ENCODE measurements at regions not wholly inside any gene's neighbourhood (a gene's known extent, or its start where the extent isn't known, plus 50 kb on each side); places are given as distances from the start of the nearest gene placed in this dataset.

DNA sequence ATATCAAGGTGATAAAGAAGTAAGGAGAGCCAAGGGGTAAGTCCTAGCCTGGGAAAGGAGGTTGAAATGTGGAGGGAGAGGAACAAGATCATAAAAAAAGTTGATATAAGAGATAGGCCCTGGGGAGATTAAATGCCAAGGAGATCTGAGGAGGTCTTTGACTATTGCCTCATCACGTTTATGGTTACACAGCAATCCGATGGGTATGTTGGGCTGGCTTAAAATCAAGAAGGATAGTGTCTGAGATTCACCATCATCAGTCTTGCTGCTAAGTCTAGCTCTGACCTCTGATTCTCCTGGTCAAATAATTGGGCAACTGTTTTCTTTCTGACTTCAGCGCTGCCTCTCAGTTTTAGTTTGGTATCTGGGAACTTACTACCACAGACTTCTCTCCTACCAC, 416.3 kb downstream of the GPATCH2 start:
- DNase-seq (ENCODE audit: low read depth in 2 of 2), result no peak

DNA sequence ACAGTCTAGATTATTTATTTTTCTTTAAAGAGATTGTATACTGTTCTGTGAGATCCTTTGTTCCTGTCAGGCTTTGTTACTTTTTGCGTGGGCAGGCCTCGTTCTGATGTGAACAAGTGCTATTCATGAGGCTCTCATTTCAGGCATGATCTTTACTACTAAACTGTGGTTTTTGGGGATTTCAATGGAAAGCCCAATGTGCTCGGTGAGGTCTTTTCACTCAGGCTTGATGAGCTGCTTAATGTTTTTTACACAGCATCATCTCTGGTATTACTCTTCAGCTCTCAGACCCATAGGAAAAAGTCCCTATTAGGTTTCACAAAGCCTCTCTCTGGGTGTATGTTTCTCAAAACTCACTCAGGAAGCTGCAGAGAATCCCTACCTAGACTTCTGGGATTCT, 419.4 kb downstream of the GPATCH2 start:
- DNase-seq (ENCODE audit: low read depth in 2 of 2), result no peak

DNA sequence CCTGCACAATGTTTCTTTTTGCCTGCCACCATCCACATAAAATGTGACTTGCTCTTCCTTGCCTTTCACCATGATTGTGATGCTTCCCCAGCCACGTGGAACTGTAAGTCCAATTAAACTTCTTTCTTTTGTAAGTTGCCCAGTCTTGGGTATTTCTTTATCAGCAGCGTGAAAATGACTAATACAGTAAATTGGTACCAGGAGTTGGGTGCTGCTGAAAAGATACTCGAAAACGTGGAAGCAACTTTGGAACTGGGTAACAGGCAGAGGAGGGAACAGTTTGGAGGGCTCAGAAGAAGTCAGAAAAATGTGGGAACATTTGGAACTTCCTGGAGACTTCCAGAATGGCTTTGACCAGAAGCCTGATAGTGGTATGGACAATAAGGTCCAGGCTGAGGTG, 425.3 kb downstream of the GPATCH2 start:
- no peak for DNase-seq (ENCODE audit: low read depth in 2 of 2)

DNA sequence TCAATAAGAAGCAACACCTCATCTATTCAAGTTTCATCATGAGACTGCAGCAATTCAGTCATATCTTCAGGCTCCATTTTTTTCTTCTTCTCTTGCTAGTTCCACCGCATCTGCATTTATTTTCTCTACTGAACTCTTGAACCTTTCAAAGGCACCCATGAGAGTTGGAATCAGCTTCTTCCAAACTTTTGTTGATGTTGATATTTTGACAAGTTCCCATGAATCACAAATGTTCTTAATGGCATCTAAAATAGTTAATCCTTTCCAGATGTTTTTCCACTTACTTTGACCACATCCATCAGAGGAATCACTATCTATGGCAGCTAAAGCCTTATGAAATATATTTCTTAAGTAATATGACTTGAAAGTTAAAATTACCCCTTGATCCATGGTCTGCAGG, 434.3 kb downstream of the GPATCH2 start:
- no peak for DNase-seq (ENCODE audit: low read depth in 2 of 2)

DNA sequence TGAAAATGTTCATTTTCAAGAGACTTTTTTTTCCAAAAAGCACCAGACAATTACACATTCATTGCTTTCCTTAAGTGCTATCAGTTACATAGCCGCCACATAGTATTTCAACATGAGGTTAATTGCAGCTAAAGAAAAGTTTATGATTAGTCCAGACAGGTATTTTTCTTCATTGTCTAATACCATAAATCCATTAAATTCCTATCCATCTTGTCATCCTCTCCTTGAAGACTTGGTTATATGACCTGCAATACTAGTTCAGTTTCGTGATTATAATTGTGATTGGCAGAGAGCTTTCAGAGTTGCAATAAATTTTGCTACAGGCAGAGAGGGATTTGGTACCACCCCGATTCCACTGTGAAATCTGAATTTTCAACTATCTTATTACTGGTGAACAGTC, 437.7 kb downstream of the GPATCH2 start:
- DNase-seq (ENCODE audit: low read depth in 2 of 2), result no peak

DNA sequence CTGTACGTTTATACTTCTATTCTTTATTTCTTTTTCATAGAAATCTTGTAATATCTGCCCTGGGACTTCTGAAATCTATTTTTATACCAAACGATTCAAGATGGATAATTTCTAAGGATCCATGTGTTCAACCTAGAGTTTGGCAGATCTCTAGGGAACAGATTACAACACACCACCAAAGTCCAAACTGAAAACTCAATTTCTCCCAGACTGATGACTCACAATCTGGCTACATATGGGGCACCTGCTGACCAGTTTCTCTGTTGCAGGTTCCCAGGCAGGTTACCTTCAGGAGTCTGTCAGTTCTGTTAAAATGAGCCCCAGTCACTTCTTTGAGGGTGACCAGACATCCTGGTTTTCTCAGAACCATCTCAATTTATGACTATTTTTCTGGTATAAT, 439.4 kb downstream of the GPATCH2 start:
- DNase-seq (ENCODE audit: low read depth in 2 of 2), result no peak

DNA sequence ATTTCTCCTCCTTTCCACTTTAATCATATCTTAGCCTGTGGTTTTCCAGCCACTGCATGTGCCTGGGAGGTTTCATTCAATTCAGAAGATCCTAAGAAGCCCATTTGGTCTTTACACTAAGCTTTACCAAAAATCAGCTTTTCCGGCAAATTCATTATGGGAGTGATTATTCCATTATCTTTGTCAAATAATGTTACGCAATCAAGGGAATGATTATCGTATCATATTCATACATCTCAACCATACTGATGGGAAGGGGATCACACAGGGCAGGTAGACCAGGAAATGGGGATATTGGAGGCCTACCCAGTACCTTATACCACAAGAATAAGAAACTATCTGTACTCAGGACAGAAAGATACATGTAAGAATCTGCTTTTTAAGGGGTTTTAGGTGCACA, 440.5 kb downstream of the GPATCH2 start:
- no peak for DNase-seq (ENCODE audit: low read depth in 2 of 2)

DNA sequence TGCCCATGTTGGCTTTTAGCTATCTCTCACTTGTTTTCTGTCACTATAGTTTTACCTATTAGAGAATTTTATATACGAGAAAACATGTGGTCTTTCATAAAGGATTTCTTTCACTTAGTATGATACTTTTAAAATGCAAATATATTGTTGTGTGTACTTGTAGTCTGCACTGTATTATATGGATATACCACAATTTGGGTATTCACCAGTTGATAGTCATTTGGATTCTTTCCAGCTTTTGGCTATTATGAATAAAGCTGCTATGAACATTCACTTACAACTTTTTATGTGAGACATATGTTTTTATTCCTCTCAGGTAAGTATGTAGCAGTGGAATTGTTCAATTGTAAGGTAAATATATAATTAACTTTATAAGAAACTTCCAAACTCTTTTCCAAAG, 441.5 kb downstream of the GPATCH2 start:
- DNase-seq (ENCODE audit: low read depth in 2 of 2), result no peak

DNA sequence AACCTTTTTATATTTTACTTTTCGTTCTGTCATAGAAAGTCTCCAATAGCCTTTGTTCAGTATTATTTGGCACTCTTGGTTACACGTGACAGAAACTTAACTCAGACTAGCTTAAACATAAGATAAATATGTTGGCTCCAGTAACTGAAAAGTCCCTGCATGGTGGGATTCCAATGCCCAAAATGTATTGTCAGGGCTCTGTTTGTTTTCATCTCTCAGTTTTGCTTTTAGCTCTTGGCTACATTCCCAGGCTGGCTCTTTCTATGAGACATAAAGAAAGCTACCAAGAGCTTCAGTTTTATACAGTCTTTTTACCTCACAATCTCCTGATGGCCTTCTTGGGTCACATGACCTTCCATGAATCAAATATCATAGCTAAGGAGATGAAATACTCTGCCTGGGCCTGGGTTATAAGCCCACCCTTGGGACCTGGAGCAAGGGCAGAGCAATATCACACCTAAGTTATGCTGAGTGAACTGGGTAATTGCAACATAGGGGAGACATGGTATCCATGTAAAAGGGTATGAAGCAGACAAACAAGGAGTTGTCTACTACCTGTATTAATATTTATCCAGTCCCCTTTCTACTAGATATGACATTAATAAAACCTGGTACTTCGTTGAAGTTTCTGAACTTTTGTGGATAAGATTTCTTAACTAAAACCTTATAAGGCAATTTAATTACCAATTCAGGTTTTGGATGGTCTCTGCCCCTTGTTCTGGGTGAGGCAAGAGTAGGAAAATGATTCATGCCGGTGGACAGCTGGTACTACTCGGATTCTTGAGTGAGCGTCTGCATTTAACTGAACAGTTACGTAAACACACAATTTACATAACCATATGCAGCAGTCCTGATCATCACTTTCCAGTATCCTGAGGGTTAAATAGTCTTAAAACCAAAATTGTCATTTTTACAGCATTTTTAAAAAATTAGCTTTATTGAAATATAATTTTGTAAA, 442.3 kb downstream of the GPATCH2 start:
- no peak for DNase-seq (ENCODE audit: low read depth in 2 of 2)

DNA sequence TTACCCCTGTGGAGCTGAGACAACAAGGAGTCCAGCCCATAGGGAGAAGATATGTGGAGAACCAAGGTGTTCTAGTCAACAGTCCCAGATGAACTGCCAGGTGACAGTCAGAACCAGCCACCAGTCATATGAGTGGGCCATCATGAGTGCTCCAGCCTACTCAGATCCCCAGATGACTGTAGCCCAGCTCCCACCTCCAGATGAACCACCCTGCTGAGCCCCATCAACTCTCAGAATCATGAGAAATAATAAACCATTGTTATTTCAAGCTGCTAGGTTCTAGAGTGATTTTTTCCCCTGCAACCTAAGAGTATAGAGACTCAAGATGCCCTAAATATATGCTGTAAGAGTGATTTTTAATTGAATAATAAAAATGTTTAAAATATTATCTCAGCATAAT, 444.2 kb downstream of the GPATCH2 start:
- DNase-seq (ENCODE audit: low read depth in 2 of 2), result no peak

DNA sequence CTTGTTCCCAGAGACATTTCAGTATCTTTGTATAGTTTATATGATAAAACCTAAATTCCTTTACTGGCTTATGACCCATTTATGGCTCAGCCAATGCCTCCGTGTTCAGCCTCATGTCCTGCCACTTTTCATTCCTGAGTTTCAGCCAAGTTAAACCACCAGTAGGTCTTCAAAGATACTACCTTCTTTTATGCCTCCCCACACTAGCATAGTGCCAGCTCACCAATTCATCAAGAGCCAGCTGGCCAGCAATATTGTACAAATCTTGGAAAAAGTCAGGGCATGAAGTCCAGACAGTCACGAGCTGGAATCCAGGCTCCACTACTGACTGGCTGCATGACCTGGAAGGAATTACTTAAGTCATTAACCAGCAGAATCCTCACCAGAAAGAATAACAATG, 446.0 kb downstream of the GPATCH2 start:
- DNase-seq (ENCODE audit: low read depth in 2 of 2), result no peak

DNA sequence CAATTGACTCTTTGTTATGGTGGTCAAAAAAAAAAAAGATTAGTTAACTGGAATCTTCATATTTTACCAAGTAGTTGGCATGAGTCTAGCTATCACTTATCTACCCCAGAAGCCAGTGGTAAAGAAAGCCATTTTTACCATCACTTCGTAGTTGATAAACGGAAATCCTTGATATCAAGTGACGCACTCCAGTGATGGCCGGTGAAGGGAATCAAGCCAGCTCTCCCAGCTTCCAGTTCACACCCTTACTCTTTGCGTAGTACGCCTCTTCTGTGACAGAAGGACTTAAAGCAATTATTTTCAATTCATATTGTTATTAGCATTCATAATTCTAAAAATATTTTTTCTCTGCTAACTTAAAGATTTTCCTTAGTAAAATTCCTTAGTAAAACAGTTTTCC, 447.9 kb downstream of the GPATCH2 start:
- DNase-seq (ENCODE audit: low read depth in 2 of 2), result no peak

DNA sequence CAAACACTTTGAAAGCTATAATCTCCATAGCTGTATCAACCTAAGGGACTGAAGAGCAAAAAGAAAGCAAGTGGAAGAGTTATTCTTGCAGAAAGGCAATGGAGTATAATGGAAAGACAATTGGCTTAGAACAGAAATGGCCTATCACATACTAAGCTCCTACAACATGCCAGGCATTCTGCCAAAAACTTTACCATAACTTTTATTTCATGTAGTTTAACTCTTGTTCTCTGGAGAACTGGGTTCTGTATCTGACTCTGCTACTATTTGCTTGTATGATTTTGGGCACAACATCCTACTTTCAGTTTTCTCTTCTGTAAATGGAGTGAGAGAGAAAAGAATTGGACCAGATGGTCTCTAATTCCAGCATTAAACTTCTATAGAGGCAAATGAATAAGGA, 449.1 kb downstream of the GPATCH2 start:
- no peak for DNase-seq (ENCODE audit: low read depth in 2 of 2)

DNA sequence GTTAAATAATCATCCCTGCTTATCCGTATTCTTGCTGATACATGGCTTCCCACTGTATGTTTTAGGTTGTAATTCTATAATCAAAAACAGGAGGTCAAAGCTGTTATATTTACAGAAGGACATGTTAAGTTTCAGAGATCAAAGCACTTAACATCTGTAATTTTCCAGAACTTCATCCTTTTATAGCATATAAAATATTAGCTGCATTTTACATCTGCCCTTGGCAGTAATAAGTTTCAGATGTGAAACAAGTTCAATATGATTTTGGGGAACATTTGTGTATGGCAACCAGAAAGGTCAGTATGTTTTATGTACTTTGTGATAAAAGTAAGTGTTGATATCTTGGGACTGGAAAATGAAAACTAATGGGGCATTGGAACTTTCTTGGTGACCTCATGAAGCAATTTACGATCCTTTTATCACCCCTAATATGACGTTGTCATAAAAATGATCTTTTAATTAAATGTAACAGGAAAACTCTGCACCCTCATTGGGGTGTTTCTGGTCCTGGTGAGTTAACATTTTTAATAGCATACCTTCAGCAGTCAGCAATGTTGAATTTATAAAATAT, 449.6 kb downstream of the GPATCH2 start:
- DNase-seq (ENCODE audit: low read depth in 2 of 2), result no peak

DNA sequence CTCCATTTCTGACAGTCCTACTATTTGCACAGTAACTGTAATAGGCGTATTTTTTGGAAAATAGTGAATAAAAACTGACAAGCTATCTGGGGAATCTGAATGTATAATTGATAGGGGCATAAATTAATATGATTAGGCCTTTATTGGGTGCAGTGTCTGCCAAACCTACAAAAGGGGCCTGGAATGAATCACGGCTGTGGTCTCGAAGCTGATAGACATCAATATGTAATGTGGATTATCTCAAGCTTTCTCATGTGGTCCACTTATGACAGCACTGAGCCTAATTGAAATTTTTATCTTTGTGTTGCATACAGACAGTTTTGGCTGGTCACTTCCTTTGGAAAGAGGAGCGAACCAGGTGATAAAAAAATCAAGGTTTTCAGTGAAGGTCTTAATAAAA, 450.4 kb downstream of the GPATCH2 start:
- no peak for DNase-seq (ENCODE audit: low read depth in 2 of 2)

DNA sequence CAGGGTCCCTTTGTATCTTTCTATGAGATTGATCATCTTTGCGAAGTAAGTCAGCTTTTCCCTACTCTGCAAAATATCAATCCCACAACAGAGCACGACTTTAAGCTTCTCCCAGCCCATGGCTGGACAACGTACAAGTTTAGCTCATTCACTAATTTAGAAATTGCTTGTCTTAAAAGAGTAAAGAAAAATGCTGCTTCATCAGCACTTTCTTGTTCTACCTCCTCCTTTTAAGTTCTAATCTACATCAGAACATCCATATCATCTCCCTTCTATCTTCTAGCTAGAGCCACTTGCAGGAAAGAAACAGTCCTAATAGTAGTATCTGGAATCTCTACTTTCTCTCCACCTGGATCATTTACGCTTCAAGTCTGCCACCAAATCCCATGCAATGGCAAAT, 441.2 kb upstream of the ESRRG start:
- no peak for DNase-seq (ENCODE audit: low read depth in 2 of 2)

DNA sequence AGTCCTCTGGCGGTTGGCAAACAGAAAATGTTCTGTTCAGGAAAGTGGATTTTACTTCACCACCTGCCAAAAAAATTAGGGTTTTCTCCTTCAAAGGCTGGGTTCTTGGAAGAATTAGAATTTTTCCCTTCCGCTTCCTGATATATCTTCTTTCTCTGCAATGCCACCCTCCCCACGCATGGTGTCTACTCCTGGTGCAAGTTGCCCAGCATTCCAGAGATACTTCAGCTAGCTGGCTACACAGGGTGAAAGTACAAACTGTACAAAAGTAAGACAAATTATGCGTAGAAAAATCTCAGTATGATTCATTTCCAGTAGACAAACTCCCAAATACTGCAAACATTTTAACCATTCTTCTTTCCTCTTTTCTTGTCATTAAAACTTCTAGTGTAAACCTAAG, 430.1 kb upstream of the ESRRG start:
- DNase-seq (ENCODE audit: low read depth in 2 of 2), result no peak

DNA sequence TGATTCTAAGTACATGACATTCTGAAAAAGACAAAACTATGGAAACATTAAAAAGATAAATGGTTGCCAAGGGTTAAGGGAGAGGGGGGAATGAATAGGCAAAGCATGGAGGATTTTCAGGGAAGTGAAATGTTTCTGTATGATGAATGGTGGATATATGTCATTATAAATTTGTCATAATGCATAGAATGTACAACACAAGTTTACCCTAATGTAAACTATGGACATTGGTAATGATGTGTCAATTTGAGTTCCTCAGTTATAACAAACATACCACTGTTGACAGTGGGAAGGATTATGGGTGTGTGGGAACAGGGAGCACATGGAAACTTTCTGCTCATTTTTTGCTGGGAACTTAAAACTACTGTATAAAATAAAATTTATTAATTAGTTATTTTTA, 427.1 kb upstream of the ESRRG start:
- DNase-seq (ENCODE audit: low read depth in 2 of 2), result no peak

DNA sequence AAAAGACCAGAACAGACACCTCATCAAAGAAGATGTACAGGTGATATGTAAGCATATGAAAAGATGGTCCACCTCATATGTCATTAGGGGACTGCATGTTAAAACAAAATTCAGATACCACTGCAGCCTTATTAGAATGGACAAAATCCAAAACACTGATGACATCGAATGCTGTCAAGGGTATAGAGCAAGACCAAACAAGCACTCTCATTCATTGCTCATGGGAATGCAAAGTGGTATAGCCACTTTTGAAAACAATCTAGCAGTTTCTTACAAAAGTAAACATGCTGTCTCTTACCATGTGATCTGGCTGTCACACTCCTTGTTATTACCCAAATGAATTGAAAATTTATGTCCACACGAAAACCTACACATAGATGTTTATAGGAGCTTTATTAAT, 426.6 kb upstream of the ESRRG start:
- no peak for DNase-seq (ENCODE audit: low read depth in 2 of 2)

DNA sequence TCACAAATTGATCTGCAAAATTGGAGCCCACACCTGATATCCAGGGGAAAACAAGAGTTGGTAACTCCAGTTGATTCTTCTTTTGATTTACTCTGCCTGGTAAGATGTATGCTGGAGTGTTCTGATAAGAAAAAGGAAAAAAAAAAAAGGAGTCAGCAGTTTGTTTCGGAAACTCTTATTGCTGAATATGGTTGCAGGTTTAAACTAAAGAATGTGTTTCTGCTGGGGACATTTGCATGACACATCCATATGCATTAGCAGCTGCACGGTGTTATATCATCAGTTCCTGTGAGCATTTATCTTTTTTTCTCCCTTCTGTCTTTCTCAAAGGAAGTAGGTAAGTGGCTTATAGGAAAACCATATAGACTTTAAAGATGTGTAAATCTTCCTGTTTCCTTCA, 418.5 kb upstream of the ESRRG start:
- DNase-seq (ENCODE audit: low read depth in 2 of 2), result no peak

DNA sequence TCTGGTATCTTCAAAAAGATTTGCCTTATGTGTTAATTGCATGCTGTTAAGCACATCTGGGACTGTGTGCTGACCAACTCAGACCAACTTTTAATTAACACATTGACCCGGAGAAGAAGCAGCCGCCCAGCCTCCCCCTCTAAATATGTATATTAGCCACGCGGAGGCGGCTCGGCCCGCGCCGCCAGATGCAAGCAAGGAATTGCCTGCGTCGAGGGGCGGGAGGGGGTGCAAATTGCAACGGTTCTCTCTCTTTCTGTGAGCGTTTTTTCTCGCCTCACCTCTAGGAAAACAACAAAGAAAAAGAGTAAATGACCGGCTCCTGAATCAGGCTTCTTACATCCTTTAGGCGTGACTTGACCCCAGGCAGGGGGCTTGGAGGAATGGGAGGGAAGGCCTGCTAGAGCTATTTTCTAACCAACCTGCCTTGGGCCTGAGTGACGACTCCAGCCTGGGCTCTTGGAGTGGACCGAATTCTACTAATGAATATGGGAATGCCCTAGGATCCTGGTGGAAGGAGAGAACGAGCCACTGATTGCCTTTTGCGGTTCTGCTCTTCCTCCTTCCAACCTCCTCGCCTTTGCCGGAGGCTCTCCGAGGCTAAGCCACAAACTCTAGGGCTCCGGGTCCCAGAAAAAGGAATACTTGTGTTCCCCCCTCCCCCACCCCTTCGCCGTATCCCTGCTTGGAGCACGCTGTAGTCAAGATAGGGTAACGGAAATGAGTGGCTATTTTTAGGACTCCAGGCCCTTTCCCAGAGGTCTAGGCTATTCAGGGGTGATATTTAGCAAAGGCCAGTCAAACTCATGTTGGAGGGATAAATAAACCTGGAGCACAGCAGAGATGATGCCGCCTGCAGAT, 417.0 kb upstream of the ESRRG start:
- DNase-seq (ENCODE audit: low read depth in 2 of 2), result no peak

DNA sequence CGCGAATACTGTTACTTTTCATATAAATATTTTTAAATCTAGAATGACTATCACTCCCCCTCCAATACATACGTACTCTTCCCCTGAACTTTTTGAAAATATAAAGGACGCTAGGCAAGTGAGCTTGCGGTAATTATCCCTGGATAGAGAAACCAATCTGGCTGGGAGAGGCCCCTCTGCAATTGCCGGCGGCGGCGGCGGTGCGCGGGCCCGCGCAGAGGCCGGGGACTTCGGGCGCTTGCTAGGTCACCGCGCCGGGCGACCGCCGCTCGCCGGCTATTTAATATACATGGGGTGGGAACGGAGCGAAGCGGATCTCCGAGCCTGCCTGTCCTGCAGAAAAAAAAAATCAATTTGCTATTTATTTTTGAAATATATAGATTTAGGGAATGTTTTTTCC, 416.3 kb upstream of the ESRRG start:
- DNase-seq (ENCODE audit: low read depth in 2 of 2), result no peak
